ENCODE measurements at regions not wholly inside any gene's neighbourhood (a gene's known extent, or its start where the extent isn't known, plus 50 kb on each side); places are given as distances from the start of the nearest gene placed in this dataset.

- no peaks in the 10 kb centered on the region for H3K9me2 ChIP-seq (ENCODE audit: low read depth, low read length)
Observed at GRCh38 chr5:2621631-2622030, 129.8 kb downstream of the IRX2 start.

GRCh38 chr5:2619216-2619615 is 132.3 kb downstream of the IRX2 start:
- no peak overlapping the region for H3K9ac ChIP-seq (ENCODE audit: low read length)
- H3K27ac ChIP-seq (ENCODE audit: low read depth, low read length, poor library complexity, severe bottlenecking): no peak overlapping the region
- no peak for TF ChIP-seq EZH2 (IDR thresholded peaks at IDR 0.05; ENCODE audit: borderline replicate concordance, low read length)
- no peaks in the 10 kb centered on the region for H4K20me1 ChIP-seq (ENCODE audit: insufficient read depth, low read length)
- no peaks in the 10 kb centered on the region for H3K9me2 ChIP-seq (ENCODE audit: low read depth, low read length)
- H2AFZ ChIP-seq (ENCODE audit: low read length): no peak overlapping the region
- no peak overlapping the region for H3K4me3 ChIP-seq (ENCODE audit: low read depth, low read length, poor library complexity, severe bottlenecking)
- no peaks in the 10 kb centered on the region for H3K9me3 ChIP-seq (ENCODE audit: low read length)
- no peaks in the 10 kb centered on the region for H3K36me3 ChIP-seq (ENCODE audit: insufficient read depth, low read length)
- H3K4me1 ChIP-seq (ENCODE audit: insufficient read depth, low read length, severe bottlenecking): no peaks in the 10 kb centered on the region
- no peaks in the 10 kb centered on the region for H3F3A ChIP-seq (ENCODE audit: insufficient read depth, low read length)
- H3K79me2 ChIP-seq (ENCODE audit: insufficient read depth, low read length): no peaks in the 10 kb centered on the region
- no peaks in the 10 kb centered on the region for H3K27me3 ChIP-seq (ENCODE audit: insufficient read depth, low read length)
- H3K4me2 ChIP-seq (ENCODE audit: low read length): no peak overlapping the region

More at GRCh38 chr5:2621631-2622030, 129.8 kb downstream of the IRX2 start:
- H3K4me3 ChIP-seq (ENCODE audit: low read depth, low read length, poor library complexity, severe bottlenecking): no peak overlapping the region
- H3K4me1 ChIP-seq (ENCODE audit: insufficient read depth, low read length, severe bottlenecking): no peaks in the 10 kb centered on the region
- H4K20me1 ChIP-seq (ENCODE audit: insufficient read depth, low read length): no peaks in the 10 kb centered on the region
- no peak overlapping the region for H2AFZ ChIP-seq (ENCODE audit: low read length)
- H3K79me2 ChIP-seq (ENCODE audit: insufficient read depth, low read length): no peaks in the 10 kb centered on the region
- no peak overlapping the region for H3K9ac ChIP-seq (ENCODE audit: low read length)
- no peaks in the 10 kb centered on the region for H3K36me3 ChIP-seq (ENCODE audit: insufficient read depth, low read length)
- no peaks in the 10 kb centered on the region for H3K27me3 ChIP-seq (ENCODE audit: insufficient read depth, low read length)
- H3F3A ChIP-seq (ENCODE audit: insufficient read depth, low read length): no peaks in the 10 kb centered on the region
- H3K4me2 ChIP-seq (ENCODE audit: low read length): no peak overlapping the region
- no peak for TF ChIP-seq EZH2 (IDR thresholded peaks at IDR 0.05; ENCODE audit: borderline replicate concordance, low read length)
- no peak for TF ChIP-seq CTCF (IDR thresholded peaks at IDR 0.05; ENCODE audit: low read length)
- no peak overlapping the region for H3K27ac ChIP-seq (ENCODE audit: low read depth, low read length, poor library complexity, severe bottlenecking)
- no peaks in the 10 kb centered on the region for H3K9me3 ChIP-seq (ENCODE audit: low read length)

GRCh38 chr5:2617461-2617860 is 134.0 kb downstream of the IRX2 start:
- no peak for TF ChIP-seq EZH2 (IDR thresholded peaks at IDR 0.05; ENCODE audit: borderline replicate concordance, low read length)
- no peak for TF ChIP-seq CTCF (IDR thresholded peaks at IDR 0.05; ENCODE audit: low read length)
- no peak overlapping the region for H3K9ac ChIP-seq (ENCODE audit: low read length)
- H3K4me3 ChIP-seq (ENCODE audit: low read depth, low read length, poor library complexity, severe bottlenecking): no peak overlapping the region
- no peaks in the 10 kb centered on the region for H3K27me3 ChIP-seq (ENCODE audit: insufficient read depth, low read length)
- H3K9me3 ChIP-seq (ENCODE audit: low read length): no peaks in the 10 kb centered on the region
- no peaks in the 10 kb centered on the region for H3F3A ChIP-seq (ENCODE audit: insufficient read depth, low read length)
- H3K36me3 ChIP-seq (ENCODE audit: insufficient read depth, low read length): no peaks in the 10 kb centered on the region
- H4K20me1 ChIP-seq (ENCODE audit: insufficient read depth, low read length): no peaks in the 10 kb centered on the region
- H3K27ac ChIP-seq (ENCODE audit: low read depth, low read length, poor library complexity, severe bottlenecking): no peak overlapping the region
- no peak overlapping the region for H2AFZ ChIP-seq (ENCODE audit: low read length)
- H3K9me2 ChIP-seq (ENCODE audit: low read depth, low read length): no peaks in the 10 kb centered on the region
- no peaks in the 10 kb centered on the region for H3K4me1 ChIP-seq (ENCODE audit: insufficient read depth, low read length, severe bottlenecking)
- H3K4me2 ChIP-seq (ENCODE audit: low read length): no peak overlapping the region
- H3K79me2 ChIP-seq (ENCODE audit: insufficient read depth, low read length): no peaks in the 10 kb centered on the region

GRCh38 chr5:2615917-2616316 is 135.6 kb downstream of the IRX2 start:
- no peak for TF ChIP-seq EZH2 (IDR thresholded peaks at IDR 0.05; ENCODE audit: borderline replicate concordance, low read length)
- TF ChIP-seq CTCF (IDR thresholded peaks at IDR 0.05; ENCODE audit: low read length): no peak
- H2AFZ ChIP-seq (ENCODE audit: low read length): no peak overlapping the region
- H3K9me3 ChIP-seq (ENCODE audit: low read length): no peaks in the 10 kb centered on the region
- no peaks in the 10 kb centered on the region for H3K4me1 ChIP-seq (ENCODE audit: insufficient read depth, low read length, severe bottlenecking)
- no peaks in the 10 kb centered on the region for H3K79me2 ChIP-seq (ENCODE audit: insufficient read depth, low read length)
- no peaks in the 10 kb centered on the region for H3F3A ChIP-seq (ENCODE audit: insufficient read depth, low read length)
- H3K36me3 ChIP-seq (ENCODE audit: insufficient read depth, low read length): no peaks in the 10 kb centered on the region
- no peak overlapping the region for H3K4me2 ChIP-seq (ENCODE audit: low read length)
- no peaks in the 10 kb centered on the region for H3K9me2 ChIP-seq (ENCODE audit: low read depth, low read length)
- no peak overlapping the region for H3K27ac ChIP-seq (ENCODE audit: low read depth, low read length, poor library complexity, severe bottlenecking)
- no peak overlapping the region for H3K4me3 ChIP-seq (ENCODE audit: low read depth, low read length, poor library complexity, severe bottlenecking)
- H3K27me3 ChIP-seq (ENCODE audit: insufficient read depth, low read length): no peaks in the 10 kb centered on the region
- no peaks in the 10 kb centered on the region for H4K20me1 ChIP-seq (ENCODE audit: insufficient read depth, low read length)
- no peak overlapping the region for H3K9ac ChIP-seq (ENCODE audit: low read length)

All from OCI-LY1 (cell line).